COLO829 (cell line): ENCODE measurements at regions not wholly inside any gene's neighbourhood (a gene's known extent, or its start where the extent isn't known, plus 50 kb on each side); places are given as distances from the start of the nearest gene placed in this dataset.

Source experiments
- DNase-seq: peaks from one replicate; pipeline ENCODE4 v3.0.0; 2012; ENCODE audit warnings: low spot score

GRCh38 chr18:71485611-71486010 lies 1058.5 kb downstream of the CBLN2 start:
- no peak for DNase-seq

GRCh38 chr18:71471963-71472725 lies 1072.0 kb downstream of the CBLN2 start:
- DNase-seq: no peak

GRCh38 chr18:71456206-71456605 lies 1087.9 kb downstream of the CBLN2 start:
- DNase-seq: no peak

- DNase-seq: no peak
Observed at GRCh38 chr18:71450257-71450656, 1093.9 kb downstream of the CBLN2 start.

GRCh38 chr18:71443706-71444480 lies 1100.2 kb downstream of the CBLN2 start:
- DNase-seq: peak; percentile 8

GRCh38 chr18:71442731-71443141 lies 1101.4 kb downstream of the CBLN2 start:
- DNase-seq: no peak

GRCh38 chr18:71441156-71441555 lies 1103.0 kb downstream of the CBLN2 start:
- no peak for DNase-seq

- DNase-seq: no peak
Observed at GRCh38 chr18:71437511-71437910, 1106.6 kb downstream of the CBLN2 start.

GRCh38 chr18:71433373-71433772 lies 1110.8 kb downstream of the CBLN2 start:
- DNase-seq: no peak

- DNase-seq: no peak
Observed at GRCh38 chr18:71431689-71432088, 1112.5 kb downstream of the CBLN2 start.

- DNase-seq: no peak
Observed at GRCh38 chr18:71431171-71431570, 1113.0 kb downstream of the CBLN2 start.

- no peak for DNase-seq
Observed at GRCh38 chr18:71426441-71426840, 1117.7 kb downstream of the CBLN2 start.

- no peak for DNase-seq
Observed at GRCh38 chr18:71405169-71405809, 1116.4 kb downstream of the SOCS6 start.

GRCh38 chr18:71403501-71403900 lies 1114.7 kb downstream of the SOCS6 start:
- DNase-seq: no peak

- DNase-seq: peak; percentile 12
Observed at GRCh38 chr18:71398531-71398930, 1109.7 kb downstream of the SOCS6 start.

- DNase-seq: no peak
Observed at GRCh38 chr18:71388148-71388547, 1099.3 kb downstream of the SOCS6 start.

GRCh38 chr18:71374294-71375000 lies 1085.6 kb downstream of the SOCS6 start:
- no peak for DNase-seq

GRCh38 chr18:71371951-71372605 lies 1083.2 kb downstream of the SOCS6 start:
- no peak for DNase-seq

GRCh38 chr18:71370671-71371445 lies 1082.0 kb downstream of the SOCS6 start:
- DNase-seq: no peak

- DNase-seq: no peak
Observed at GRCh38 chr18:71370095-71370494, 1081.2 kb downstream of the SOCS6 start.

- no peak for DNase-seq
Observed at GRCh38 chr18:71362140-71362539, 1073.3 kb downstream of the SOCS6 start.
